KOPT-K1 (cell line): ENCODE measurements at regions not wholly inside any gene's neighbourhood (a gene's known extent, or its start where the extent isn't known, plus 50 kb on each side); places are given as distances from the start of the nearest gene placed in this dataset.

Source experiments
- H3K27ac ChIP-seq: fragments of 200-600 bp; sonication (generic); 2 replicates; pipeline ENCODE4 v1.5.1; 2016; ENCODE audit warnings: antibody characterized with exemption, mild to moderate bottlenecking, low read depth, low read length; ENCODE audit not compliant: poor library complexity, severe bottlenecking
- H3K36me3 ChIP-seq: fragments of 200-600 bp; sonication (generic); 2 replicates; pipeline ENCODE4 v1.5.1; 2017; ENCODE audit warnings: antibody characterized with exemption, mild to moderate bottlenecking, low read length, moderate library complexity; ENCODE audit not compliant: insufficient read depth
- H3K9me3 ChIP-seq: fragments of 200-600 bp; sonication (generic); 2 replicates; pipeline ENCODE4 v1.5.1; 2017; ENCODE audit warnings: antibody characterized with exemption, low read length, mild to moderate bottlenecking; ENCODE audit not compliant: insufficient read depth, poor library complexity, severe bottlenecking

- H3K9me3 ChIP-seq: peaks cover 56% of the 10 kb centered on the region
Observed at GRCh38 chr14:101243587-101244338, 317.5 kb upstream of the DIO3 start.

GRCh38 chr14:101246894-101247841, 314.1 kb upstream of the DIO3 start:
- no peak overlapping the region for H3K27ac ChIP-seq
- H3K9me3 ChIP-seq: peaks cover 63% of the 10 kb centered on the region
- H3K36me3 ChIP-seq: no peaks in the 10 kb centered on the region

More at GRCh38 chr14:101243587-101244338, 317.5 kb upstream of the DIO3 start:
- H3K36me3 ChIP-seq: no peaks in the 10 kb centered on the region
- H3K27ac ChIP-seq: no peak overlapping the region

DNA sequence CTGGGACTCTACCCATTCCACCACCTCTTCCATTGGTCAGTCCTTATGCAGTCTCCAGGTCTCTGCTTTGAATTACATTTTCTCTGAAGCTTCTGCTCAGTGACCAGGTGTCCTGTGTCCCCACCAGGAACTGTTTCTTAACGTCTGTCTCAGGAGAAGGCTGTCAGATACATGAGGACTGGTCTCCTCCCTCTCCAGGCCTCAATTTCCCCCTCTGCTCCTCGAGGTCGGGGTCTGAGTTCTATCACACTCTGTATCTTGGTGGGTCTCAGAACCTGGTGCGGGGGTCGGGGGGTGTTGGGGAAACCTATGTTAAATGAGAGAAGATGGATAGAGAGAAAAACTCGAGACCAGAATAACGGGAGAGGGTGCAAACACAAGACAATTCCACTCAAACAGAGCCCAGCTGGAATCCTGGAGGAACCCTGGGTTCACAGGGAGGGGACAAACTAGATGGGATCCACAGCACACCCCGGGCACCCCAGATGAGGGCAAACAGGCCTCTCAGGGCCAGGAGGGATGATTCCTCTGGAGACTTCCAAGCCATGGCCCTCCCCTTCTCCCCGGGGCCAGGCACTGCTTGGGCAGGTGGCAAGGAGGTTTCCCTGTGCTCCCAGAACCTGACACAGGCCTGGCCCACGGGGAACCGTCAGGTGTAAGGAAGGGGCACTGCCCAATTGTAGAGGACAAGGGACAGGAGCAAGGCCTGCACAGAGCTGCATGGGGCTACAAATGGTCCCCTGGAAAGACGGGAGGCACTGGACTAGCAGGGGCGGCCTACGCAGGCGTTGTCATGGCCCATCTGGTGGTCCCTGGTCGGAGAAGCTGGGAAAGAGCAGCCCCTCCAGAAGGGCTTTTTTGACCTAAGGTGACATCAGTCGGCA, 313.2 kb upstream of the DIO3 start:
- Histone ChIP-seq H3K36me3 (no peaks in the 10 kb centered on the region), H3K9me3 (peaks cover 61% of the 10 kb centered on the region), H3K27ac (no peak overlapping the region)

DNA sequence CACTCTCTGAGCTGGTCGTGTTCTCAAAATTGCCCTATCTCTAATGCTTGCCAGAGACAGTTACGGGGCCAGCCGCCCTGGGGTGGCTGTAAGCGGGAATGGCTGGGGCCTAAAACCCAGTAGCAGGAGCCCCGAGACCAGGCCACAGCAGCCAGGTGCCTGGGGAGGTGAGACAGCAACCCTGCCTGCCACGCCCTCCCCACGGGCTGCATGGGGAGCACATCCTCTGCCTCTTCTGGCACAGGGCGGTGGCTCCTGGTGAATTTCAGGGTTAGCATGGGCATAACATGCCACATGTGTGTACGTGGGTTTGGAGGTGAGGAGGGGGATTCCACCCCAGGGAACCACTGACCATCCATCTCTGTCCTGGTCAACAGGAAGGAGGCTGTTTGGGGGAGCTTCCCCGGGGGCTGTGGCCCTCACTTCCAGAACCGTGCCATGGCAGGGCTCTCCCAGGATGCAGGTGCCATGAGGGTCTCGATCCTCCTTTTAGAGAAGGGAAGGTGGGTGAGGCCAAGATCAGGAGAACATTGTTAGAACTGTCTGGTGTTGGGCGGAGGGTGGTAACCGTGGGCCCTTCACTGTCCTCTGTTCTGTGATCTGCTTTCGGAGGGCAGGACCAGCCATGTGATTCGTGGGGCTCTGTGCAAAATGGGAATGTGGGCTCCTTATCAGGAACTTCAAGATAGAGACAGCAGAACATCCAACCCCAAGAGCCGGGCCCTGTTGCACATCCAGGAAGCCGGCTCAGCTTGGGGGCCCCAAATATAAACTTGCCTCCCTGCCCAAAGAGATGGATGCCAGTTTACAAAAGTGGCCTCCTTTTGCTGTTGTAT, 312.2 kb upstream of the DIO3 start:
- H3K27ac ChIP-seq: no peak overlapping the region
- H3K36me3 ChIP-seq: no peaks in the 10 kb centered on the region
- H3K9me3 ChIP-seq: peaks cover 51% of the 10 kb centered on the region

- H3K27ac ChIP-seq: no peak overlapping the region
- H3K36me3 ChIP-seq: no peaks in the 10 kb centered on the region
Observed at GRCh38 chr14:101249676-101250036, 311.6 kb upstream of the DIO3 start.

DNA sequence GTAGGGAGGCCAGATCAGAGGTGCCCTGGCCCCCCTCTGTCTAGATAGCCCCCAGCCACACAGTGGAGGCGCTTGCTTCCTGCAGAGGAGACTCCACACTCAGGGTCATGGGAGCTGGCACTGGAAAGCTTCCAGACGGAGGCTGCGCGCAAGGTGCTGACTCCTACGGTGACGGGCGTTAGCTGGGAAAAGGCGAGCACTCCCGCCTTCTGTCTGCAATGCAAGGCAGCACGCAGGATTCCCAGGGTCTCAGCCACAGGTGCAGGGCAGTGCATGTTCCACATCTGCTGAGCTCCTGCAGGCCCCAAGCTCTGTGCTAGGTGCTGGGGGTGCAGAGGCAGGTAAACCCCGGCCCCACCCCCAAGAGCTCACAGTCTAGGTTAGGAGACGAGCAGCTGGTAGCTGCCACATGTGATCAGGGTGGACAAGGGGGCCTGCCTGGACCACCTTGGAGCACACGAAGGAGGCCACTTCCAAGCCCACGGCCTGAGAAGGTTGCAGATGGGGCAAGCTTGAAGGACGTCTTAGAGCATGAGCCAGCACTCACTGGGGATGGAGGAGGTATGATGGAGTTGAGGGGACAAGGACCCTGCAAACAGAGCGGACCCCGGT, 310.9 kb upstream of the DIO3 start:
- no peak overlapping the region for H3K27ac ChIP-seq
- peaks cover 37% of the 10 kb centered on the region for H3K9me3 ChIP-seq
- no peaks in the 10 kb centered on the region for H3K36me3 ChIP-seq

More at GRCh38 chr14:101249676-101250036, 311.6 kb upstream of the DIO3 start:
- peaks cover 45% of the 10 kb centered on the region for H3K9me3 ChIP-seq

DNA sequence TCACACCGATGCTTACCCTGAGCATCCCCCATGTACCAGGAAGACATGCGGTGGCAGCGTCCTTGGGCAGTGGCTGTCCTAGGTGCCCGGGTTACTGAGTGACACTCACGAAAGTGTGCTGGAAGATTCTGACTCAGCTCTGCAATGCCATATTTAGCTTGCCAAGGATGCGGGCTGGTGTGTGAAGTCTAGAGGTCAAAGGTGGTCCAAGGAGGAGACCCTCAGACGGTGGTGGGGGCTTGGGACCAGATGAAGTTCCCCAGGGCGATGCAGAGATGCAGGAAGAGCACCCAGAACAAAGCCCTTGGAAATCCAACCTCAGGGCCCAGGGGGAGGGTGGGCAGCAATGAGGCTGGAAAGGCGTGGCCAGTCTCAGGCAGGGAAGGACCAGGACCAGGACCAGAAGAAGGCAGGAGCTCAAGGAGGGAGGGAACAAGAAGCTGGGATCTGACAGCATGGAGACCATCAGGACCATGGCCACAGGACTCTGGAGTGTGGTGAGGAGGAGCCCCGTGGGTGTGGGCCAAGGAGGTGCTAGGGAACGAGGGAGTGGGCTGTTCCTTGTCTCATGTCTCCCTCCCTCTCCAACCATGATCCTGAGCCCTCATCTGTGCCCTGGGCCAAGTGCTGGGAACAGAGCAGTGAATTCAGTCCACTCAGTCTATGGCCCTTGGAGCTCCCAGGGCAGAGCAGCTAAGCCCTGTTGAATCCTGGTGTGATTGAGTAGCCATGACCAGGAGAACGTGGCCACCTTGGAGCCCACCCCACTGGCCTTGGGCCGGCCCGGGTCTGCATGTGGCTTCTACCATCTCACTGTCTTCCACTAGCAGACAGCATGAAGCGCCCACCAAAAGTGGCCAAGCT, 310.1 kb upstream of the DIO3 start:
- H3K36me3 ChIP-seq: no peaks in the 10 kb centered on the region
- H3K27ac ChIP-seq: no peak overlapping the region
- H3K9me3 ChIP-seq: peaks cover 31% of the 10 kb centered on the region

- H3K27ac ChIP-seq: no peak overlapping the region
- H3K36me3 ChIP-seq: no peaks in the 10 kb centered on the region
- peaks cover 23% of the 10 kb centered on the region for H3K9me3 ChIP-seq
Observed at GRCh38 chr14:101251812-101252442, 309.4 kb upstream of the DIO3 start.

DNA sequence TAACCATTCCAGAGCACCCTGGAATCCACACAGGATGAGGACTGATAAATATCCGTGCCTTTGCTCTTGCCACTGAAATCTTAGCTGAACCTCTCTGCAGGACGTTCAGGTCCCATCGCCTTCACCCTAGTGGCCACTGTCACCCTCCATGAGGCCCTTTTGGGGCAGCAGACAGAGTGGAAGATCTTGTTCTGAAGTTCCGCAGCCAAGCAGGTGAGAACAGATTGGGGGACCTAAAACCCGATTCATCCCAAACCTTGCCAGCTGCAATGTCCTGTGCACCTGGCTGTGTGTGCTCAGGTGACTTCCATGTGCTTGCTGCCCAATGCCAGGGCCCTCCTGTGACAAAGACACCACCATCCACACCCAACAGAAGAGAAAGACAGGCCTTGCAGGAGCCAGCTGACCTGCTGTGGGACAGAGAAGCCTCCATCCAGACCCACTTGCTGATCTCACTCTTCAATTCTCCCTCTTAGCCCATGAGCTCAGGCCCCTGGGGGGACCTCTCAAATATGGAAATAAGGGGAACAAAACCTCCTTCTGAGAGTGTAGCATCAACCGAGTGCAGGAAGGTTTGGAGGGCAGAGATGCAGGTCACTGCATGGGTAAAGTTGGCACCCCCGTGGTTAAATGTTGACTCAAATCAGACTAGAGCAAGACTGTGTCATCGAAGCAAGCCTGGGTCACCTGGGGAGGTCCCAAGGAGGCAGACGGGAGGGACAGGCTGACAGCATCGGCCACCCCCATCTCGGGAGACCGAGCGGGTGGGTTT, 308.7 kb upstream of the DIO3 start:
- H3K36me3 ChIP-seq: no peaks in the 10 kb centered on the region
- peaks cover 16% of the 10 kb centered on the region for H3K9me3 ChIP-seq
- no peak overlapping the region for H3K27ac ChIP-seq

DNA sequence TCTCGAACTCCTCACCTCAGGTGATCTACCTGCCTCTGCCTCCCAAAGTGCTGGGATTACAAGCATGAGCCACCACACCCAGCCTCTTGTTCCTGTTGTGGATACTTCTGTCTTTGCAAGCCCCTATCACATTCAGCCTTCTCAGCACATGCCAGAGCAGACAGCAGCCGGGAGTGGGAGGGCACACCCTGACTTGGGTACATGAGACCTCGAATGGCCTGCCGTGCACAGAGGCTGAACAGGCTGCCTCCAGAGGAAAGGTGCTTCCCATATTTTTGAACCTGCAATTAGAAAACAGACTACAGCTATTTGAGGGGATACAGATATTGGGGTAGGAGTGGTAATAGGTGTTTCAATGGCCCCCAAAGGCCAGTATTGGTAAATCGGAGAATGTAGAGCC, 307.3 kb upstream of the DIO3 start:
- Histone ChIP-seq H3K36me3 (no peaks in the 10 kb centered on the region), H3K9me3 (peaks cover 5% of the 10 kb centered on the region), H3K27ac (no peak overlapping the region)

- Histone ChIP-seq H3K36me3 (no peaks in the 10 kb centered on the region), H3K27ac (no peak overlapping the region), H3K9me3 (peaks cover 3% of the 10 kb centered on the region)
Observed at GRCh38 chr14:101254805-101255764, 306.2 kb upstream of the DIO3 start.
